Testis (tissue), 2 donors: ENCODE measurements at regions not wholly inside any gene's neighbourhood (a gene's known extent, or its start where the extent isn't known, plus 50 kb on each side); places are given as distances from the start of the nearest gene placed in this dataset.

Experiments
- POLR2A ChIP-seq: fragments of 450-650 bp; IDR thresholded peaks from one replicate; pipeline ENCODE4 v1.6.1; 2017; ENCODE audit warnings: antibody characterized with exemption, mild to moderate bottlenecking, moderate library complexity
- TF ChIP-seq, protein P1 (sequence below), 3 experiments: fragments of 450-650 bp in 2 of 3; fragments of 200-600 bp in 1 of 3; sonication (generic) in 1 of 3; IDR thresholded peaks; one replicate each; pipeline ENCODE4 v1.5.1; 2016 to 2019; ENCODE audit warnings: antibody characterized with exemption in 3 of 3, mild to moderate bottlenecking in 2 of 3, moderate library complexity in 1 of 3

DNA sequence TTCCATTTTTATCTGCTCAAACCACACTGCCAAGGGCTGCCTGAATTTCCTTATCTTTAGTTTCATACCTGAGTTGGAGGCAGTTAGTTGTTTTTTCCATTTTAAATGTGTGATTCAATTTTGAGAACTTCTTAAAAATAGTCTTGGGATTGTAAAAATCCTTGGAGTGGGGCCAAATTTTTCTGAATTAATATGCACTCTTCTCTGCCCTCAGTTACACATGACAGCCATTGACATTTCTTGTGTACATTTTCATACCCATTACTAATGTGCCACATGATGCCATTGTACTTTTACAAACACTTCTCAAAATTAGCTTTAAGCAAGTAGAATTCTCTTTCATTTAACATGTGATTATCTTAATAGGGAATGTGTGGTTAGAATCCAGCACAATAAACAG lies 141.7 kb downstream of the C3orf38 start:
- TF ChIP-seq, protein P1, sequence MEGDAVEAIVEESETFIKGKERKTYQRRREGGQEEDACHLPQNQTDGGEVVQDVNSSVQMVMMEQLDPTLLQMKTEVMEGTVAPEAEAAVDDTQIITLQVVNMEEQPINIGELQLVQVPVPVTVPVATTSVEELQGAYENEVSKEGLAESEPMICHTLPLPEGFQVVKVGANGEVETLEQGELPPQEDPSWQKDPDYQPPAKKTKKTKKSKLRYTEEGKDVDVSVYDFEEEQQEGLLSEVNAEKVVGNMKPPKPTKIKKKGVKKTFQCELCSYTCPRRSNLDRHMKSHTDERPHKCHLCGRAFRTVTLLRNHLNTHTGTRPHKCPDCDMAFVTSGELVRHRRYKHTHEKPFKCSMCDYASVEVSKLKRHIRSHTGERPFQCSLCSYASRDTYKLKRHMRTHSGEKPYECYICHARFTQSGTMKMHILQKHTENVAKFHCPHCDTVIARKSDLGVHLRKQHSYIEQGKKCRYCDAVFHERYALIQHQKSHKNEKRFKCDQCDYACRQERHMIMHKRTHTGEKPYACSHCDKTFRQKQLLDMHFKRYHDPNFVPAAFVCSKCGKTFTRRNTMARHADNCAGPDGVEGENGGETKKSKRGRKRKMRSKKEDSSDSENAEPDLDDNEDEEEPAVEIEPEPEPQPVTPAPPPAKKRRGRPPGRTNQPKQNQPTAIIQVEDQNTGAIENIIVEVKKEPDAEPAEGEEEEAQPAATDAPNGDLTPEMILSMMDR (IDR thresholded peaks at IDR 0.05): no peak
- TF ChIP-seq POLR2A: no peak
